Activated CD4-positive, alpha-beta T cell treated with anti-CD3 and anti-CD28 coated beads for 24 hours (primary cell): ENCODE measurements at regions not wholly inside any gene's neighbourhood (a gene's known extent, or its start where the extent isn't known, plus 50 kb on each side); places are given as distances from the start of the nearest gene placed in this dataset.
"Not testable (repeated sequence)": the region's sequence is repeated elsewhere in the genome, so short reads cannot be mapped to it uniquely, and the experiment has no call there.

Experiments
- DNase-seq, 2 donors: peaks; one replicate each; pipeline ENCODE4 v3.0.0-alpha.2; 2020; ENCODE audit warnings: low read depth in 2 of 2

DNA sequence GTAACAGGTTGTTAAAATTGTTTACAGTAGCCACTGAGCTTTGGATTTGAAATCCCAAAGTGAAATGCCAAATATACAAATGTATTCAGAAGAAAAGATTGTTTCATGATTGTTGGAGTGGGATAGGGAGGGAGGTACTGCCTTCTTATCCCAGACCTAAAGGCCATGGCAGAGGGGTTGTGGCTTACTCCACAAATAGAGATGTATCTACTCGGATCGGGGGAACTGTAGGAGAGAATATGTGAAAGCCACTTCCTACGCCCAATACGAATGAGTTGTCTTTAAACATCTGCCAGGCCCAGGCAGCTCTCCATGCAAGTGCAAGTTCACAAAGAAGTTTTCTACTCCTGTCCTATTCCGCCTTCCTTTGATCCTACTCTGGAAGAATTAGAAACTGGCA, 150.2 kb upstream of the PRSS12 start:
- not testable (repeated sequence) for DNase-seq

DNA sequence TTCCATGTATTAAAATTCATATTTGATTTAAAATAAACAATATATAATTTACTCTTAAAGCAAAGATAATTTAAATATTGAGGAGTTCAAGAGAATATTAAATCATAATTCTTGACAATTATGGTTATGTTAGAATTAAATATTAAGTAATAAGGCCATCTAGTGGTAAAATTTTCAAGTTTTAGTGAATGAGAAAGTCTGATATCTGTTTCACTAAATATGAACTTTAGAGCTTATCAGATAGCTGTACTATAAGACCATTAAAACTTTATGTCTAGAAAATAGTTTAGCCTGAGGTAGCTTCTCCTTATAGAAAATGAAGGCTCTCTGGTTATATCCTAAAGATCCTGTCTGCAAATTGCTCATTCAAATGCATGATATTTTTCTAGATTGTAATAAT, 152.1 kb upstream of the PRSS12 start:
- not testable (repeated sequence) for DNase-seq

DNA sequence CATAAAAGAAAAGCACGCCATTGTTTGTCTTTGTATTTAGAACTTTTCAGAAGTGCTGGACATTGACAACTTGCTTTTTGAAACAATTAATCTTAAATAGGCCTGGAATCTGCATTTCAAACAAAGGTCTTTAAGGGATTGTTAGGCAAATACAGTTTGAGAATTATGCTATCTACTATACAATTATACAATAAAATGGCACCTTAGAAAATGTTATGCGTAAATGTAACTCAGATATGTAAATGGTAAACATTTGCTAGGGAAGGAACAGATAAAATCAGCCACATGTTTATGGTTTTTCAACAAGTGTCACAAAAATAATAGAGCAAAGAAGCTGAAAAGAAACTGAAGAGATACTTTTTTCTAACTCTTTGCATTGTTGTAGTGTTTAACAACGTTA, 152.7 kb upstream of the PRSS12 start:
- DNase-seq, result not testable (repeated sequence)

DNA sequence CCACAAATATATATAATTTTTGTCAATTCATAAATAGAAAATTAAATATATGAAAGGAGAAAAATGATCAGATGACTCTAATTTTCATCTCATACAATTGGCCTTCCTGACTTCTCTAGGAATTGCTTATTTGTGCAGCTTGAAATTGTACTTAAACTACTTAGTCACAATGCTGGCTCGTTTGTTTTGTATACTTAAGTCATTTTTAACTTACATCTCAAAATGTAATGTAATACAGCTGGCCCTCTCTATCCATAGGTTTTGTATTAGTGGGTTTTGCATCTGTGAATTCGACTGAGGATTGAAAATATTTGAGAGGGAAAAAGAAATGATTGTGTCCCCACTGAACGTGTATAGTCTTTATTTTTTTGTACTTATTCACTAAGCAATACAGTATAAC, 160.1 kb upstream of the PRSS12 start:
- not testable (repeated sequence) for DNase-seq

DNA sequence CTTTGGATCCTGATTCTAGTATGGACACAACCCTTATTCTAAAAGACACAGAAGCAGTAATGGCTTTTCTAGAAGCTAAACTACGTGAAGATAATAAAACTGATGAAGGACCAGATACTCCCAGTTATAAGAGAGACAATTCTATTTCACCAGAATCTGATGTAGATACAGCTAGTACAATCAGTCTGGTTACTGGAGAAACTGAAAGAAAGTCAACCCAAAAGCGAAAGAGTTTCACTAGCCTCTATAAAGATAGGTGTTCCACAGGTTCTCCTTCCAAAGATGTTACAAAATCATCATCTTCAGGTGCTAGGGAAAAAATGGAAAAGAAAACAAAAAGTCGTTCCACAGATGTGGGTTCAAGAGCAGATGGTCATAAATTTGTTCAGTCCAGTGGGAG, 161.5 kb upstream of the PRSS12 start:
- not testable (repeated sequence) for DNase-seq

DNA sequence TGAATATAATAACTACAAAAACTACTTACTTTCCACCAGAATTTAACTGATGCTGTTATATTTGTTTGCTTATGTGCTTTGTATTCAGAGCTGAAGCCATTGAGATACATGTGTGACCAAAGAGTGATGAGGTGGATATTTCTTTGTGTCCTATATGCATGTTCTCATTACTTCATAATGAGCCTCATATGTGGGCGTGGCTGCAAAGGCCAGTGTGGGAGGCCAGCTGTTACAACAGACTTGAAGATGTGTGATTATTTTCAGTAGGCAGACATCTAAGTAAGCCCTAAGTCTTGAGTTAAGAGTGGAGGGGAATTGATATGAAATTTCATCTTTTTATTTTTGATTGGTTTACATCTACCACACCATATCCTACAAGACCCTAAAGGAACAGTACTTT, 163.3 kb upstream of the PRSS12 start:
- DNase-seq, result not testable (repeated sequence)

DNA sequence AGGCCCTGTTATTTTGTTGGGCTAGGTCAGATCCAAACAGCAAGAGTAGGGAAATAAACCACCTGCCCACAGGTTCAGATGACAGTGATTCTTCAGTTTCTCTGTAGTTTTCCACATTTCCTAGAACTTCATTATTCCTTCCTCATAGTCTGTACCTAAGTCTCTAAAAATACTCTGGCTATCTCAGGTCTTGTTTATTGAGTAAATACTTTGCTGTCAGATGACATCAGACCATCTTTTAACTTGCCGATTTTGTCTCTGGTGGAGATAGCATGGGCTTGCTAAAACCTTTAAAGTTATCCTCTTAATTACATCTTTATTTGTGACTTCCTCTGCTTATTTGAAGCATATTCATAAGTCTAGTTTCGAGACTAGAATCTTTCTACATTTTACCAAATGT, 155.1 kb upstream of the METTL14 start:
- not testable (repeated sequence) for DNase-seq

DNA sequence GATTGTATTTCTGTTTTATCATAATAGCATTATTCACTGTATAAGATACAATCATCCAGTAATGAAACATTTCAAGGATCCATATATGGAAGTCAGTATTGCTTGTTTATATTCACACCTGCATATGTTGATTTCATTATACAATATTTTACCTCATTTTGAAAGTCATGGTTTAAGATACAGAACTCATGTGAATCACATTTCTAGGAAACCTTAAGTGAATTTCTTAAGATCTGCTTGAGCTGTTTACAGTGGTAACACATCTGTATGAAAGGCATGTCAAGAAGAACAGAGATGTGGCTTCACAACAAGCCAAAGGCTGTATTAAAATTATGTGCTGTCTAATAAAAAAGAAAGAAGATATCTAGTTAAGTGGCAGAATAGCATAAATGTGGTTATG, 153.2 kb upstream of the METTL14 start:
- DNase-seq, result not testable (repeated sequence)

DNA sequence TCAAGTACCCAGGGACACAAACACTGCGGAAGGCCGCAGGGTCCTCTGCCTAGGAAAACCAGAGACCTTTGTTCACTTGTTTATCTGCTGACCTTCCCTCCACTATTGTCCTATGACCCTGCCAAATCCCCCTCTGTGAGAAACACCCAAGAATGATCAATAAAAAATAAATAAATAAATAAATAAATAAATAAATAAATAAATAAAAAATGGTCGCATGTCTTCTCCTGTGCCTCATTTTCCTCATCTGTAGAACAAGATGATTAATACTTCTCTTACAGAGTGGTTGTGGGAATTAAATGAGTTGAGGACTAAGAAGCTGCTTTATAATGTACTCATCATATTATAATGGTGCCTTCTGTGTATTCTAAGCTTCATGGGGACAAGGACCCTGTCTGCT, 149.4 kb upstream of the METTL14 start:
- DNase-seq, result not testable (repeated sequence)

DNA sequence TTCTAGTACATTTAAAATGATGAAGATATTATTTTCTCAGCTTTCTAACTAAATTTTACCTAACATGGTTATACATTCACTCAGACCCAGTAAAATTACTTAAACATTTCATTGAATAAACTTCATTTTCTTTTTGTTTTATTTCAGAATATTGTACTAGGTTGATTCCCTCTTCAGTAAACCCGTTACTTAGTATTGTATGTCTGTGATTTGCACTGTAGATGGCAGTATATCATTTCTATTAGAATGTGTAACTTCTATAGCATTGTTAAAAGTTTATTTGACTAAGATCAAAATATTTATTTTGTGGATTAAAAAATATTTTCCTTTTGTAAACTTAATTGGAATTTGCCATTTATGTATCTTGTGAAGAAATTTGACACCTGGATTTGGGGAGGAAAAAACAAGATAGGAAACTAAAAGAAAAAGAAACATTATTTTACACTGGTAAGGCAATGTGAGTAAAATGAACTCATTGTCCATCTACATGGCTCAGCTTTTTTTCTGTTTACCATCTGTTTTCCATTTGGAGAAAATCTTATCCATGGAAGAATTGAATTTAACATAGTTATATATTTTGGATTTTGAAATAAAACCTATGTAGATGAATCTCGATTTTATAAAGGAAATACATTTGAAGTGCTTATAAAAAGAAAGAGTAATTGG, 145.6 kb upstream of the METTL14 start:
- not testable (repeated sequence) for DNase-seq

DNA sequence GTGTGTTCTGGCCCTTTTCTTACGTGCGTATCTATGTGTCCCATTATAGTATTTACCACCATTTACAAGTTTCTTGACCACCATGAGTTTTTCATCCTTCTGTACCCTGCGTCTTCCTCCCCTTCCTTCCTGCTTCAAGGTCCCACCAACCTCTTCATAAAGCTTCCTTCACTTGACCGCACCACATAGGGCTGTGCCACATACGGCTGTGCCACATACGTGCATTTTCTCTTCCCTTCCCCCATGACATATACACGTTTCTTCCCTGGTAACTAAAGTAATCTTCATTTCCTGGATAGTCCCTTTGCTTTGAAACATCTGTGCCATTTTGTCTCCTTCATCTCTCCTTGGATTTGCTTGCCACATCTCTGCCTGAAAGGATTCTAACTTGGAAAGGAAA, 128.6 kb upstream of the METTL14 start:
- not testable (repeated sequence) for DNase-seq

DNA sequence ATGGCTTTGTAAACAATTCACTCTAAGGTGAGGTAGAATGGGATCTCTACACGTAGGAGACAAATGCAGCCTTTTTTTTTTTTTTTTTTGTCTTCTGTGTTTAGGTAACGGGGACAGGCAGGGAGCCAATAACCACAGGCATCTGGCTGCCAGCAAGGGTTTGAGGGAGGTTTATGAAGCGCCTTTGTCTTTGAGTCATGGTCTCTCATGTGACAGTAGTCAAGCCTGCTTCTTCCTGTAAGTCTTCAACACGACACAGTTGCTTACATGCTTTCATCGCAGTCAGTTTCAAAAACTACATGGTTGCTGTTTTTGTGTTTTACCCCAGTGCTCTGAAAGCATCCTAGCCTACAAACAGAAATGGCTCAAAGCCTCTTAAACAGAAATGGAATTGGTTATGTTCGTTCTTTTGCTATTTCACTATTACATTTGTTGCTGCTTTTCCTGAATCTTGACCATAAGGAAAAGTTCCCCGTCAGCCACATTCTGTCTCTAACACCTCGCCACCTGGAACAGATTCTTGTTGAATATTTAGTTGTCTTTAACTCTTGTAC, 127.8 kb upstream of the METTL14 start:
- DNase-seq, result no peak

DNA sequence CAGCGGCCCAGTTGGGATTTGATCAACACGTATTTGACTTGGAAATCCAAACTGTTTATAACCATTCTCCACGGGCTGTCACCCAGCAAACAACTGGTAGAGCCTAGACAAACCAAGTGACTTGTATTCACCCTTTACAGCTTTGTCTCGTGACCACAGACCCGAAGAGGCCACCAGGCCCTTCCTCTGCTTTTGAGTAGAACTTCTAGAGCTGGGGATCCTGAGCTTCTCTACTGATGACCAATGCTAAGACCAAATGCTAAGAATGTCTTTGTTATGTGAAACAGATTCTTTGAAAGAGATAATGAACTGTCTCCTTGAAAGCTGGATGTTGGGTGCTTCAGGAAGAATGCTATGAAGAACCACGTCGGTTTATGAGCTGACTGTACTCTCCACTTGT, 127.0 kb upstream of the METTL14 start:
- not testable (repeated sequence) for DNase-seq

DNA sequence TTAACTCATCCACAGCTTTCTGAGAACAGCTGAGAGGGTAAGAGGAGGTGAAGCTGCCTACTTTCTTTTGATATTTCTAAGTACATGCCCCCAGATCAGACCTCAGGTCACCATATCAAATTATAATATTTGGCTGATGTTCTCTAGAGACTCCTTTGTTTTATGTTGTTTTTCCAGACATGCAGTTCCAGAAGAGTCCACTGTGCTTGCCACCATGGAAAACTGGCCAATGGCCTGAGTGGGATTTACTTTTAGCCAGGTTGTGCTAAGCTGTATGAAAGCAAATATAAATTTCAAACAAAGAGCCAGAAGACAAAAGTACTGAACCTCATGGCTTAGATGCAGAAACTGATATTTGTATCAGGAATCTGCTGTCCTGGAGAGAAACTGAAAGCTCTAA, 123.6 kb upstream of the METTL14 start:
- DNase-seq, result not testable (repeated sequence)

DNA sequence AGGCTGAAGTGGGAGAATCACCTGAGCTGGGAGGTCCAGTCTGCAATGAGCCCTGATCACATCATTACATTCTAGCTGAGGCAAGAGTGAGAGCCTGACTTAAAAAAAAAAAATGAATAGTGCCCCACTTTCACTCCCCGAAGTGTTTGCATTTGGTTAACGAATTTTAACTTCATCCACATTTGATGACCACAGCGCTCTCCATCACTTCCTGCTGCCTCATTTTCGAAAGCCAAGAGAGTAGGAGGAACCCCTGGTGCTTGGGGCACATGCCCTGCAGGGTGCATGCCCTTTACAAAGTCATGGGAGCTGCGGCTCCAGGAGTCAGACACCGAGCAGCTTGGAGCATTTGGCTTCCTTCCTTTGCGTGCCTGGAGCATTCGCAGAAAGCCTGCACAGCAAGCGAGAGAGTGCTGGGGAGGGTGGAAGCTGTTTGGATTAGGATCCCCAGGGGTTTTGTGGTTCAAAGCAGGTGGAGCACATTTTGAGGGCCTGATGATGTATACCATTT, 119.1 kb upstream of the METTL14 start:
- DNase-seq, result not testable (repeated sequence)

DNA sequence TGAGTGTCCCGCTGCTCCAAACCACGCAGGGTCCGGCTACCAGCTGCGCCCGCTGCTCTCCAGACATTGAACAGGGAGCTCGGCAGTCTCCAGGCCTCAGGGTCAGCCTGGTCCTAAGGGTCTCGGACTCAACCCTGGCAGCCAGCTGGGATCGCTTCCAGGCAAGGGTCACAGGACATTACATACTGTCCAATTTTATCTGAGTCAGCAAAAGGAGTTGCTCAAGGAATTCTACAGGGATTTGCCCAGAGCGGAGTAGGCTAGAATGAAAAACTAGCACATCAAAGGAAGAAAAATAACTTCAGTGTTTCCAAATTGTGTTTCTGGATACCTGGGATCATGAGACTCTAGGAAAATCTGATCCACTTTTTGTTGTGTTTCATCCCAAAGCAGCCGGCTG, 112.2 kb upstream of the METTL14 start:
- not testable (repeated sequence) for DNase-seq

DNA sequence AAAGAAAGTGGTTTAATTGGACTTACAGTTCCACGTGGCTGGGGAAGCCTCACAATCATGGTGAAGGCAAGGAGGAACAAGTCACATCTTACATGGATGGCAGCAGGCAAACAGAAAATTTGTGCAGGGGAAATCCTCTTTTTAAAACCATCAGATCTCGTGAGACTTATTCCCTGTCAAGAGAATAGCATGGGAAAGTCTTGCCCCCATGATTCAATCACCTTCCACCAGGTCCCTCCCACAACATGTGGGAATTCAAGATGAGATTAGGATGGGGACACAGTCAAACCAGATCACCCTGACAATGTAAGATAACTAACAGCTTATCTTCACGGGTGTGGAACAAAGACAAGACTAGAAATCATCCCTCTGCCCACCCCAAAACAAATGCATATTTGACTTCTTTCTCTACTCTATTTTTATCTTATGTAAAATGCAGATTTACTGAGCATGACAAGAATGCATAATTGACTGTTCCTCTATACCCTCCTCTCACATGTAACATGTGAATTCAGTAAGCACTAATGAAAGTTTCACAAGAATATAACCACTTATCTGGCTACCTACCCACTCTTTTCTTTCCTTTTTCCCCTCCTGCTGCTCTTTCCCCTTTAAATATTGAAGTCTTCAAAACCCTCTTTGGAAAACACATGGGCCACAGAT, 110.8 kb upstream of the METTL14 start:
- not testable (repeated sequence) for DNase-seq

DNA sequence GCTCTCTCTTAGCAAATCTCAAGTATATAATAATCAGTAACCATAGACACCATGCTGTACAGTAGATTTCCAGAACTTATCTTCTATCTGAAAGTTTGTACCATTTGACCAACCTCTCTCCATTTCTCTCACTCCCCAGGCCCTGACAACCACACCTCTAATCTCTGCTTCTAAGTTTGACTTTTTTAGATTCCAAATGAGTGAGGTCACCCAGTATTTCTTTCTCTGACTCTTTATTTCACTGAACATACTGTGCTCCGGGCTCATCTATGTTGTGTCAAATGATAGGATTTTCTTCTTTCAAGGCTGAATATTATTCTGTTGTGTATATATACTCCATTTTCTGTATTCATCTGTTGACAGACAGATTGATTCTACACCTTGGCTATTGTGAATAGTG, 110.1 kb upstream of the METTL14 start:
- not testable (repeated sequence) for DNase-seq

DNA sequence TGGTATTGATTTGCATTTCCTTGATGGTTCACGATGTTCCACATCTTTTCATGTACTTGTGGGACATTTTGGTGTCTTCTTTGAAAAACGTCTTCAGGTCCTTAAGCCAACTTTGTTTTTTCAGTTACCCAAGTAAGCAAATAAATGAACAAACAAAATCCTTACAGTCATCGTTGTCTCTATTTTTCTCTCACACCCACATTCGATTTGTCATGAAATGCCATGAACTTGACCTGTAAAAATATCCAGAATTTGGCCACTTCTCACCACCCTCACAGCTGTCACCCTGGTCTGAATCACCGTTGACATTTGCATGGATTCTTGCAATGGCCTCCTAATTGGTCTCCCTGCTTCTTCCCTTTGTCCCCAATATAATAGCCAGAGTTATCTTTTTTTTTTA, 109.5 kb upstream of the METTL14 start:
- not testable (repeated sequence) for DNase-seq

DNA sequence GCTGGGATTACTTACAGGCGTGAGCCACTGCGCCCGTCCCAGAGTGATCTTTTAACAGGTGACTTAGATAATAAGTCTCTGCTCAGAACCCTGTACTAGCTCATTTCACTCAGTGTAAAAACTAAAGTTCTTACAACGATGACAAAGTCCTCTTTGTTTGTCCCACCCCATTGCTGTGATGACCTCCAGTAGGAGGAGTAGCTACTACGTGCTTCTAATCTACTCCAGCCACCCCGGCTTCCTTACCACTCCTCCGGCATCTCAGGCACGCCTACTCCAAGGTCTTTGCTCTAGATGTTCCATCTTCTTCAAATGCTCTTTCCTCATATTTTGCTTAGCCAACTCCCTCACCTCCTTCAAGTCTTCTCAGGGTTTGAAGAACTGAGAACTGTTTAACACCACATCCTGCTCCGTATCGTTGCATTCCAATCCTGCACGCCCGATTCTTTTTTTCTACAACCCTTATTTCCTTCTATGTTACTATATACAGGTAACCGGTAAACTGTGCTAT, 108.4 kb upstream of the METTL14 start:
- not testable (repeated sequence) for DNase-seq

DNA sequence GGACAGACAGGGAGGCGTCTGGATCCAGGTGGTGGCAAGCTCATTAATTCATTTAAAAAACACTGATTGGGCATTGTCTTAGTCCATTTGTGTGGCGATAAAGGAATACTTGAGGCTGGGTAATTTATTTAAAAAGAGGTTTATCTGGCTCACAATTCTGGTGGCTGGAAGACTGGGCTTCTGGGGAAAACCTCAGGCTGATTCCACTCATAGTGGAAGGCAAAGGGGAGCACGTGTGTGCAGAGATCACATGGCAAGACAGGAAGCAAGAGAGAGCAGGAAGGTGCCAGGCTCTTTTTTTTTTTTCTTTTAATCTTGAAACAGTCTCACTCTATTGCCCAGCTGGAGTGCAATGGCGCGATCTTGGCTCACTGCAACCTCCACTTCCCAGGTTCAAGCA, 100.2 kb upstream of the METTL14 start:
- no peak for DNase-seq

DNA sequence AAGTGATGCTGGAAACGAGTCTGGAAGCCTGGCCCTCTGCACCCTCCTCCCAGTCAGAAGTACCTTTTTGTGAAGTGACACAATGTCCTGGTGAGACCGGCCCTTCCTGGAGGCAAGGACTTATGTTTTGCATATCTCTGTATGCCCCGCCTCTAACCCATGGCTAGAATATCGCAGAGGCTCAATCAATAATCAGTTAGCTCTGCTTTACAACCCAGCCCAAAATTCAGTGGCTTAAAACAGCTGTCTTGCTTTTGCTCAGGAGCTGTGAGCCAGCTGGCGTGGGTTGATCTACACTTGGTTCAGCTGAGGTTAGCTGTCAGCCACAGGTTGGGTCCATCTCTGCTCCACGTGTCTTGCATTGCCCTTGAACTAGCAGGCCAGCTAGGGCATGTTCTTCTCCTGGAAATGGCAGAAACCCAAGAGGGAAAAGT, 98.8 kb upstream of the METTL14 start:
- DNase-seq, result no peak
